HFF-Myc (cell line): ENCODE measurements at regions not wholly inside any gene's neighbourhood (a gene's known extent, or its start where the extent isn't known, plus 50 kb on each side); places are given as distances from the start of the nearest gene placed in this dataset.

Experiments
- DNase-seq: peaks from one replicate; pipeline ENCODE4 v3.0.0-alpha.2; 2011; ENCODE audit warnings: low read depth; ENCODE audit errors: extremely low read depth
- H3K4me3 ChIP-seq: replicated peaks from 2 replicates; pipeline ENCODE4 v1.5.1; 2011; ENCODE audit warnings: low read depth, mild to moderate bottlenecking, control low read depth, low read length
- CTCF ChIP-seq: IDR thresholded peaks from 2 replicates; pipeline ENCODE4 v1.5.1; 2012; ENCODE audit warnings: mild to moderate bottlenecking, low read depth, low read length, control low read depth; ENCODE audit errors: missing control alignments

DNA sequence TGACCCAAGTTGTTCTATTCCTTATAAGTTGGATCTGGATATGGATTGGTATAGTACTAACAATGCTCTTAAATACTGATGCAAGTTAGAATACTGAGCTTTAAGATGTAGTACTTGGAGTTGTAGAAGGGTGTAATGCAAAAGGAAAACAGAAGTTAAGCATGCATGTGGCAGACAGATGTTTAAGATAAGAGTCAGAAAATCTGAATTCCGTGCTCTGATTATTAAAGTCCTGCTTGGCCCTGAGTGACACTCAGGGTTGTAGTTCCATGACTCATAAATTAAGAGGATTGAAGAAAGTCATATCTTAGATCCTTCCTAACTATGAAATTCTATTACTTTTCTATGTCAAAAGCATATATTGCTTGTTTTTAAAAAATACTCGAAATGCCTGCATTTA is 250.6 kb downstream of the RPRM start:
- DNase-seq, result no peak
- H3K4me3 ChIP-seq, result no peak overlapping the region
- no peak for TF ChIP-seq CTCF

DNA sequence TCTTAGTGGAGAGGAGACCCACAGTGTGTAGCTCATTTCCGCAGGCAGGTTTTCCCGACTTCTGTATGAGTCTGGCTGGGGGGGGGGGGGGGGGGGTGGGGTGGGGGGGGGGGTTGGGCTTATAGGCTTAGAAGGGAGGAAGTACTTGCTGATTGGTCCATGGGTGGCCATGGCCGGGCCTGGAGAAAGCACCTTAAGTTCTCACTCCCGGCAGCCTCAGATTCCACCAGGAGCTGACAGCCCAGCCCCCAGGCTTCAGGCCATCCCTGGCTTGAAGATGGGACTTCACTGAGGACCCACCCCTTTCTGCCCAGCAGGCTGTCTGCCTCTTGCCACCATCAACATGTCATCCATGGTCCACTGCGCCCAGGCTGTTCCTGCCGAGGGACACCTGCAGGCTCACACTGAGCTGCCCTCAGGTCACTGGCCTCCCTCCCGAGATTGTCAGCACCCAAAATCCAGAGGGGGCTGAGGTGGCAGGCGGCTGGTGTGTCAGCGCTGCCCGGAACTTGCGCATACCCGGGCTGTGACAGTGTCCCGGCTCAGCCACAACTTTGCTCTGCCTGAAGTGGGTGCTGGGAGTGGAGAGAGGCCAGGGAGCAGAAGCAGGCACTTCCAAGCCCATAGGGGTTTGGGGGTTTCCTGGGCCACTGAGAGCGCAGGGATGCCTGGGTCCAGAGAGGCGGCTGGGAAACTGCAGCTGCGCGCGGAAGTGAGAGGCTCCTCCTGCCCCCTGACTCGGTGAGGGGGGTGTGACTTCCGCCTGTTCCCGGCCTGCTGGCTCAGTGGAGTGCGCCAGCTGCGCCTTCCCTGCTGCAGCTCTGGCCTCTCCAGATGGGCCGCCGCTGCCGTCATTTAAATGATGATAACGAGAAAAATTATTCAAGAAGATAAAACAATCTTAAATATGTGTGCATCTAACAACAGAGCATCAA is 256.1 kb downstream of the RPRM start:
- no peak for DNase-seq
- no peak overlapping the region for H3K4me3 ChIP-seq
- no peak for TF ChIP-seq CTCF

DNA sequence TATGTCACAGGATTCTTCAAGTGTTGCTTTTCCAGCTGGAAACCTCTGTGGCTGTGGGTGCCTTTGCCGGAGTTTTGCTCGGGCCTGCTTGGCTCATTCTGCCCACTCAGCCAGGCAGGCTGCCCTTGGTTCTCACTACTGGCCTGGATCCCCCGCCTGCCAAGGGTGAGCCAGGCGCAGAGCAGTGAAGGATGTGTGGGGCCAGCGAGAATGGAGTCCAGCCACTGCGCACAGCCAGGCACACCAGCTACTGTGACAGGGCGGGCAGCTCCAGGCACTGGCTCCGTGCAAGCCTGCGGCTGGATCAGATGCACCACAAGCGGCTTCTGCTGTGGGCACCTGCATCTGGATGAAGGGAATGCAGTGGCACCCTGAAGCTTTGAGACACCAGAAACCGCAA is 257.1 kb downstream of the RPRM start:
- no peak overlapping the region for H3K4me3 ChIP-seq
- TF ChIP-seq CTCF, result no peak
- no peak for DNase-seq

DNA sequence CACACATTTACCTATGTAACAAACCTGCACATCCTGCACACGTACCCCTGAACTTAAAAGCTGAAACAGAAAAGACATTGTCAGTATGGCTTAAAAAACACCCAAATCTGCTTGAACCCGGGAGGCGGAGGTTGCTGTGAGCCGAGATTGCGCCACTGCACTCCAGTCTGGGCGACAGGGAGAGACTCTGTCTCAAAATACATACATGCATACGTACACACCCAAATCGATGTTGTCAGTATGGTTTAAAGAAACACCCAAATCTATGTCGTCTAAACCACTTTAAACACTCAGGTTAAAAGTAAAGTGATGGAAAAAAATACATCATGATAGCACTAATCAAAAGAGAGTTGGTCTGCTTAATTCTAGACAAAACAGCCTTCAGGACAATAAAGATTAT is 257.5 kb downstream of the RPRM start:
- DNase-seq, result no peak
- TF ChIP-seq CTCF, result no peak
- H3K4me3 ChIP-seq, result no peak overlapping the region

- no peak for TF ChIP-seq CTCF
- no peak overlapping the region for H3K4me3 ChIP-seq
- DNase-seq, result no peak
These were observed 259.7 kb downstream of the RPRM start for GRCh38 chr2:153218851-153219250.

- no peak for TF ChIP-seq CTCF
- no peak overlapping the region for H3K4me3 ChIP-seq
- no peak for DNase-seq
These were observed 264.2 kb downstream of the RPRM start for GRCh38 chr2:153214337-153214736.

GRCh38 chr2:153213022-153213421 is 265.5 kb downstream of the RPRM start:
- H3K4me3 ChIP-seq, result no peak overlapping the region
- DNase-seq, result no peak
- TF ChIP-seq CTCF, result no peak
